ENCODE measurements at regions not wholly inside any gene's neighbourhood (a gene's known extent, or its start where the extent isn't known, plus 50 kb on each side); places are given as distances from the start of the nearest gene placed in this dataset.

DNA sequence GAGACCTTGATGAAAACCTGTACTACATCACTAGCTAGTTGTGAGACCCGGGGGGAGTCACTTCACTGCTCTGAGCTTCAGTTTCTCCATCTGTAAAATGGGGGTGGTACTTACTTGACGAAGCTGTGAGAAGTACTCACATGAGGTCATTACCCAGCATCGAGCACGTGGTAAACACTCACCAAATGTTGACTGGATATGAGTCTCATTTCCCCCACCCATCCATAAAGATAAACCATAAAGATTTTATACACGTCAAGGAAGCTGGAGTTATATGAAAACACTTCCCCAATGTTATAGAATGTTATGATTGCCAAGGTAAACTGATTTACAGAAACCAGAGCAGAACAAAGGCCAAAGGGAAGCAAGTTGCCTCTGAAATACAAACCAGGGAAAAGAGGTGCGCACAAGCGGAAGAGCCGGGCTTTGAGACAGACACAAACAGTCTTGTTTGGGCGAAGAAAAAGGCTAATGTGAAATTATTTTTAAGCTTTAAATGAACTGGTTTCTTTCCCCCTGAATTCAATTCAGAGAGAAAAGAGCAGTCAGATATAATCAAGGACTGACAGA lies 536.8 kb downstream of the MED13L start:
- Histone ChIP-seq H3K4me2 (ENCODE audit: extremely low read depth, insufficient read depth, low read length) (no peak overlapping the region), H3K79me2 (ENCODE audit: control insufficient read depth, insufficient read depth, low read length) (no peaks in the 10 kb centered on the region), H3K27me3 (ENCODE audit: control insufficient read depth, insufficient read depth, low read length) (no peaks in the 10 kb centered on the region), H3K27ac (ENCODE audit: insufficient read depth, low read length) (no peak overlapping the region), H3K4me3 (replicated peaks in 1 of 4; ENCODE audit: control extremely low read depth in 1 of 4, insufficient read depth in 1 of 4, low read depth in 3 of 4, low read length in 4 of 4) (no peak overlapping the region), H3K9ac (ENCODE audit: insufficient read depth, low read length) (no peak overlapping the region), H4K20me1 (ENCODE audit: control insufficient read depth, extremely low read depth, insufficient read depth, low read length) (no peaks in the 10 kb centered on the region), H3K4me1 (ENCODE audit: control insufficient read depth, extremely low read depth, insufficient read depth, low read length) (no peaks in the 10 kb centered on the region), H2AFZ (ENCODE audit: low read length) (no peak overlapping the region), H3K9me3 (ENCODE audit: control insufficient read depth, insufficient read depth, low read depth, low read length) (no peaks in the 10 kb centered on the region), H3K36me3 (ENCODE audit: control insufficient read depth, insufficient read depth, low read length) (no peaks in the 10 kb centered on the region)
- no peak for DNase-seq (ENCODE audit: low read depth in 2 of 2)
- TF ChIP-seq, protein P1, sequence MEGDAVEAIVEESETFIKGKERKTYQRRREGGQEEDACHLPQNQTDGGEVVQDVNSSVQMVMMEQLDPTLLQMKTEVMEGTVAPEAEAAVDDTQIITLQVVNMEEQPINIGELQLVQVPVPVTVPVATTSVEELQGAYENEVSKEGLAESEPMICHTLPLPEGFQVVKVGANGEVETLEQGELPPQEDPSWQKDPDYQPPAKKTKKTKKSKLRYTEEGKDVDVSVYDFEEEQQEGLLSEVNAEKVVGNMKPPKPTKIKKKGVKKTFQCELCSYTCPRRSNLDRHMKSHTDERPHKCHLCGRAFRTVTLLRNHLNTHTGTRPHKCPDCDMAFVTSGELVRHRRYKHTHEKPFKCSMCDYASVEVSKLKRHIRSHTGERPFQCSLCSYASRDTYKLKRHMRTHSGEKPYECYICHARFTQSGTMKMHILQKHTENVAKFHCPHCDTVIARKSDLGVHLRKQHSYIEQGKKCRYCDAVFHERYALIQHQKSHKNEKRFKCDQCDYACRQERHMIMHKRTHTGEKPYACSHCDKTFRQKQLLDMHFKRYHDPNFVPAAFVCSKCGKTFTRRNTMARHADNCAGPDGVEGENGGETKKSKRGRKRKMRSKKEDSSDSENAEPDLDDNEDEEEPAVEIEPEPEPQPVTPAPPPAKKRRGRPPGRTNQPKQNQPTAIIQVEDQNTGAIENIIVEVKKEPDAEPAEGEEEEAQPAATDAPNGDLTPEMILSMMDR (conservative IDR thresholded peaks at IDR 0.05 in 1 of 2, IDR thresholded peaks at IDR 0.05 in 1 of 2; ENCODE audit: low read depth in 1 of 2, low read length in 2 of 2): no peak
- no peak for TF ChIP-seq EZH2 (IDR thresholded peaks at IDR 0.05; ENCODE audit: low read length, missing control alignments)

DNA sequence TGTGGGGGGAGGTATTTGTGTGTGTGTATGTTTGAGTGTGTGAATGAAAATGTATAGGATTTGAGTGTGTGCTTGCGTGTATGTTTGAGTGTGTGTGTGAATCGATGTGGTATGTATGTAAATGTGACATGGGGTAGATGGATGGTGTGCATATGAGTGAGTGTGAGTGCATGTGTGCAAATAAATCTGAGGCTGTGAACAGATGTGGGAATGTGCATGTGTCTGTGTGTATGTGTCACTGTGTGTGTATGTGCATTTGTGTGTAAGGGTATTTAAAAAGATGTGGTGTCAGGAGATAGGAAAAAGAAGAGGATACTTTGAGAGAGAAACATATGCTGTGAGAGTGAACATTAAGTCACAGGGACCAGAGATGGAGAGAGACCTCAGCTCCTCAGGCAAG lies 539.6 kb downstream of the MED13L start:
- Histone ChIP-seq H3K9me3 (ENCODE audit: control insufficient read depth, insufficient read depth, low read depth, low read length) (no peaks in the 10 kb centered on the region), H3K27ac (ENCODE audit: insufficient read depth, low read length) (no peak overlapping the region), H3K36me3 (ENCODE audit: control insufficient read depth, insufficient read depth, low read length) (no peaks in the 10 kb centered on the region), H3K27me3 (ENCODE audit: control insufficient read depth, insufficient read depth, low read length) (no peaks in the 10 kb centered on the region), H4K20me1 (ENCODE audit: control insufficient read depth, extremely low read depth, insufficient read depth, low read length) (no peaks in the 10 kb centered on the region), H3K9ac (ENCODE audit: insufficient read depth, low read length) (no peak overlapping the region), H3K4me1 (ENCODE audit: control insufficient read depth, extremely low read depth, insufficient read depth, low read length) (no peaks in the 10 kb centered on the region), H3K79me2 (ENCODE audit: control insufficient read depth, insufficient read depth, low read length) (no peaks in the 10 kb centered on the region), H3K4me3 (replicated peaks in 1 of 4; ENCODE audit: control extremely low read depth in 1 of 4, insufficient read depth in 1 of 4, low read depth in 3 of 4, low read length in 4 of 4) (no peak overlapping the region), H3K4me2 (ENCODE audit: extremely low read depth, insufficient read depth, low read length) (no peak overlapping the region), H2AFZ (ENCODE audit: low read length) (no peak overlapping the region)
- DNase-seq (ENCODE audit: low read depth in 2 of 2): no peak
- TF ChIP-seq EZH2 (IDR thresholded peaks at IDR 0.05; ENCODE audit: low read length, missing control alignments): no peak
- TF ChIP-seq, protein P1 (conservative IDR thresholded peaks at IDR 0.05 in 1 of 2, IDR thresholded peaks at IDR 0.05 in 1 of 2; ENCODE audit: low read depth in 1 of 2, low read length in 2 of 2): no peak

DNA sequence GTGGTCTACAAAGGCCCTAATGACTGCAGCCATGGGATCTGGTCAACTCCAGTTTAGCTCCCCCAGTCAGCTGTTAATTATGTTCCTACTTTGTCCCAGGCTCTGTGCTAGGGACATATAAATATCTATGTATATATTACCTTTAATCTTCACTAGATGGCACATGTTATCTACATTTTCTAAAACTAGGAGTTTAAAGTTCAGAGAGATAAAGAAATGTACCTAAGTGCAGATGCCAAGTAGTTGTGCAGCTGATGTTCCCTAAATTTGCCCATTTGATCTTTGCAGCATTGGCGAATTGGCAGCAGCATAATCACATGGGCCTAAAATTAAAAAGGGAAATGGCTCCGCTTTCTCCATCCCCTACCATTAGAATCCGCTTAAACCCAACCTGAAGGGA lies 541.1 kb downstream of the MED13L start:
- Histone ChIP-seq H3K9ac (ENCODE audit: insufficient read depth, low read length) (no peak overlapping the region), H4K20me1 (ENCODE audit: control insufficient read depth, extremely low read depth, insufficient read depth, low read length) (no peaks in the 10 kb centered on the region), H3K36me3 (ENCODE audit: control insufficient read depth, insufficient read depth, low read length) (no peaks in the 10 kb centered on the region), H3K27me3 (ENCODE audit: control insufficient read depth, insufficient read depth, low read length) (no peaks in the 10 kb centered on the region), H3K79me2 (ENCODE audit: control insufficient read depth, insufficient read depth, low read length) (no peaks in the 10 kb centered on the region), H3K4me1 (ENCODE audit: control insufficient read depth, extremely low read depth, insufficient read depth, low read length) (no peaks in the 10 kb centered on the region), H3K4me3 (replicated peaks in 1 of 4; ENCODE audit: control extremely low read depth in 1 of 4, insufficient read depth in 1 of 4, low read depth in 3 of 4, low read length in 4 of 4) (no peak overlapping the region), H2AFZ (ENCODE audit: low read length) (no peak overlapping the region), H3K27ac (ENCODE audit: insufficient read depth, low read length) (no peak overlapping the region), H3K4me2 (ENCODE audit: extremely low read depth, insufficient read depth, low read length) (no peak overlapping the region), H3K9me3 (ENCODE audit: control insufficient read depth, insufficient read depth, low read depth, low read length) (no peaks in the 10 kb centered on the region)
- TF ChIP-seq EZH2 (IDR thresholded peaks at IDR 0.05; ENCODE audit: low read length, missing control alignments): no peak
- TF ChIP-seq, protein P1 (conservative IDR thresholded peaks at IDR 0.05 in 1 of 2, IDR thresholded peaks at IDR 0.05 in 1 of 2; ENCODE audit: low read depth in 1 of 2, low read length in 2 of 2): no peak
- no peak for DNase-seq (ENCODE audit: low read depth in 2 of 2)

All from fibroblast of lung (primary cell).